ENCODE measurements at regions not wholly inside any gene's neighbourhood (a gene's known extent, or its start where the extent isn't known, plus 50 kb on each side); places are given as distances from the start of the nearest gene placed in this dataset.

- TF ChIP-seq EZH2 (IDR thresholded peaks at IDR 0.05; ENCODE audit: insufficient read depth, poor library complexity, severe bottlenecking) (no peak), EZH2phosphoT487 (IDR thresholded peaks at IDR 0.05; ENCODE audit: insufficient read depth, low read depth) (no peak)
These were observed 75.7 kb upstream of the TNFSF18 start for GRCh38 chr1:173126421-173126820.

All from GM23248 (cell line).